ENCODE measurements at regions not wholly inside any gene's neighbourhood (a gene's known extent, or its start where the extent isn't known, plus 50 kb on each side); places are given as distances from the start of the nearest gene placed in this dataset.
A peak's percentile ranks its signal among the peaks of the same experiment; 100 is the strongest.

DNA sequence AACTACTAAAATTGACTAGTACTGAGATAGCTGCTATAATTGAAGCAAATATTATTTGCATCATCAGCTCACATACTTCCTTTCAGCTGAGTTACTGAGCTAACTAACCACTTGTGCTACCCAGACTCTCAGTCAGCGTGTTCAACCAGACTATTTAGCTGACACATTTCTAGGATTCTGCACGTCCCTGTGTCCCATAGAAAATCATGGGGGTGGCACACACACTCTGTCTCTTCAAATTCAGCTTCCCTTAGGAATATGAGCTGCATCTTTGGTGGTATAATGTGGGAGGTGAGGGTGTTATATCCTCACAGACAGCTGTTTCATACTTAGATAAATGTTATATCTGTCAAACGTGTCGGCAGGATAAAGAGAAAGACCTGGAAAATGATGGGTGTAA is 424.0 kb downstream of the CDH2 start:
- H3K4me3 ChIP-seq (ENCODE audit: low read length in 2 of 2): no peak overlapping the region
- no peaks in the 10 kb centered on the region for H3K4me1 ChIP-seq (ENCODE audit: control insufficient read depth in 2 of 2, insufficient read depth in 1 of 2, low read depth in 1 of 2, low read length in 2 of 2)
- no peak overlapping the region for H2AK5ac ChIP-seq (ENCODE audit: low read depth, low read length)
- no peak overlapping the region for H2AFZ ChIP-seq (ENCODE audit: low read length)
- H3K23ac ChIP-seq (ENCODE audit: low read depth, low read length, poor library complexity): no peak overlapping the region
- H3K14ac ChIP-seq (ENCODE audit: low read length): no peak overlapping the region
- no peak overlapping the region for H2BK5ac ChIP-seq (ENCODE audit: low read length)
- no peak for DNase-seq (ENCODE audit: low spot score)
- no peaks in the 10 kb centered on the region for H3K36me3 ChIP-seq (replicated peaks in 1 of 2; ENCODE audit: control insufficient read depth in 2 of 2, insufficient read depth in 2 of 2, low read length in 2 of 2)
- no peak overlapping the region for H2BK15ac ChIP-seq (ENCODE audit: low read length)
- no peak overlapping the region for H3K4ac ChIP-seq (ENCODE audit: low read length)
- H3K9ac ChIP-seq (ENCODE audit: low read depth, low read length, poor library complexity): no peak overlapping the region
- H3K18ac ChIP-seq (ENCODE audit: low read length): no peak overlapping the region
- no CpG with 5 or more reads among the region's 4 CpGs for WGBS, 2 donors (ENCODE audit: extremely low coverage in 2 of 2, insufficient read length in 2 of 2, insufficient replicate concordance in 1 of 2)
- H3K27ac ChIP-seq (replicated peaks; ENCODE audit: low read length): no peak overlapping the region
- no peak overlapping the region for H3K4me2 ChIP-seq (ENCODE audit: insufficient read depth, low read length, poor library complexity, severe bottlenecking)
- no peak overlapping the region for H2BK12ac ChIP-seq (ENCODE audit: low read length)
- H4K91ac ChIP-seq (ENCODE audit: low read depth, low read length, poor library complexity): no peak overlapping the region
- no peaks in the 10 kb centered on the region for H3K9me3 ChIP-seq (replicated peaks in 1 of 2; ENCODE audit: control insufficient read depth in 2 of 2, insufficient read depth in 1 of 2, low read depth in 1 of 2, low read length in 2 of 2)
- no peaks in the 10 kb centered on the region for H3K79me1 ChIP-seq (ENCODE audit: low read depth, low read length)
- no peaks in the 10 kb centered on the region for H3K27me3 ChIP-seq (ENCODE audit: control insufficient read depth in 3 of 3, insufficient read depth in 3 of 3, low read depth in 1 of 3, low read length in 3 of 3)
- no peak overlapping the region for H4K8ac ChIP-seq (ENCODE audit: low read depth, low read length)
- H2BK120ac ChIP-seq (ENCODE audit: low read depth, low read length): no peak overlapping the region

DNA sequence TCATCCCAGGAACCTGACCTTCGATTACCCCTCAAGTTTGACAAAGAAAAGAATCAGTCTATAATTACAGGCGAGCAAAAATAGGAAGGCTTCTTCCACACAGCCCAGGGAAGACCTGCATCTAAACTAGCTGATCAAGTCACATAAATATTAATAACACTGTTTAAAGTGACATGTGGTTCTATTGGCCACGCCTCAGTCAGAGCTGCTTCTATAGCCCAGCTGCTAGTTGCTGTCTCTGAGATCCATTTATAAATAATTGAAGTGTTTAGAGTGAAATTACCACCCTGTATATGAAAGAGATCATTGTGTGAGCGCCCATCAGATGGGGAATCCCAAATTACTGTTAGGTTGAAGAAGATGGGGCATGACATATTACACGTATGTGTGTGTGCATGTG is 426.0 kb downstream of the CDH2 start:
- H3K36me3 ChIP-seq (replicated peaks in 1 of 2; ENCODE audit: control insufficient read depth in 2 of 2, insufficient read depth in 2 of 2, low read length in 2 of 2): no peaks in the 10 kb centered on the region
- H4K91ac ChIP-seq (ENCODE audit: low read depth, low read length, poor library complexity): no peak overlapping the region
- no peak overlapping the region for H3K14ac ChIP-seq (ENCODE audit: low read length)
- H2BK120ac ChIP-seq (ENCODE audit: low read depth, low read length): no peak overlapping the region
- H4K8ac ChIP-seq (ENCODE audit: low read depth, low read length): no peak overlapping the region
- H3K79me1 ChIP-seq (ENCODE audit: low read depth, low read length): no peaks in the 10 kb centered on the region
- H2AFZ ChIP-seq (ENCODE audit: low read length): no peak overlapping the region
- H3K27ac ChIP-seq (replicated peaks; ENCODE audit: low read length): no peak overlapping the region
- WGBS, 2 donors (ENCODE audit: extremely low coverage in 2 of 2, insufficient read length in 2 of 2, insufficient replicate concordance in 1 of 2): no CpG with 5 or more reads among the region's 5 CpGs
- DNase-seq (ENCODE audit: low spot score): no peak
- no peak overlapping the region for H3K4me3 ChIP-seq (ENCODE audit: low read length in 2 of 2)
- no peak overlapping the region for H3K23ac ChIP-seq (ENCODE audit: low read depth, low read length, poor library complexity)
- no peak overlapping the region for H2BK5ac ChIP-seq (ENCODE audit: low read length)
- H3K9me3 ChIP-seq (replicated peaks in 1 of 2; ENCODE audit: control insufficient read depth in 2 of 2, insufficient read depth in 1 of 2, low read depth in 1 of 2, low read length in 2 of 2): no peaks in the 10 kb centered on the region
- no peak overlapping the region for H3K18ac ChIP-seq (ENCODE audit: low read length)
- no peak overlapping the region for H3K9ac ChIP-seq (ENCODE audit: low read depth, low read length, poor library complexity)
- no peak overlapping the region for H2AK5ac ChIP-seq (ENCODE audit: low read depth, low read length)
- H3K4me1 ChIP-seq (ENCODE audit: control insufficient read depth in 2 of 2, insufficient read depth in 1 of 2, low read depth in 1 of 2, low read length in 2 of 2): no peaks in the 10 kb centered on the region
- H2BK12ac ChIP-seq (ENCODE audit: low read length): no peak overlapping the region
- no peak overlapping the region for H3K4ac ChIP-seq (ENCODE audit: low read length)
- no peaks in the 10 kb centered on the region for H3K27me3 ChIP-seq (ENCODE audit: control insufficient read depth in 3 of 3, insufficient read depth in 3 of 3, low read depth in 1 of 3, low read length in 3 of 3)
- no peak overlapping the region for H3K4me2 ChIP-seq (ENCODE audit: insufficient read depth, low read length, poor library complexity, severe bottlenecking)
- H2BK15ac ChIP-seq (ENCODE audit: low read length): no peak overlapping the region

DNA sequence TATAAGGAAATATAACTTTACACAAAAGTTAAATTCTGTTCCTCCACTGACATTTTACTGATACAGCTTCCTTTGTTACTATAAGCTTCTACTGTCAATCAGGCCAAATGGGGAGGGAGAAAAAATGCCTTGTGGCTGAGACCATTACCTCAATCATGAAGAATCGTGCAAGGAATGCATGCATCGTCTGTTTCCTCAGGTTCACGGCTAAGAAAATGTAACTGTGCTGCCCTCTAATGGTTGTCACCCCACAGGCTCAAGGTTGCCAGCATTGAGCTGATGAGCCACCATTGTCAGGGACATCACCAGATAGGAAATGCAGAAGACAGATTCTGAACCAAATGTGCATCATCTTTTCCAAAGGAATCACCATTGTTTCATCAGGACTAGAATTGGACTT is 426.9 kb downstream of the CDH2 start:
- no peak overlapping the region for H2BK15ac ChIP-seq (ENCODE audit: low read length)
- H3K9me3 ChIP-seq (replicated peaks in 1 of 2; ENCODE audit: control insufficient read depth in 2 of 2, insufficient read depth in 1 of 2, low read depth in 1 of 2, low read length in 2 of 2): no peaks in the 10 kb centered on the region
- no peak overlapping the region for H2BK120ac ChIP-seq (ENCODE audit: low read depth, low read length)
- H3K27ac ChIP-seq (replicated peaks; ENCODE audit: low read length): no peak overlapping the region
- no peak overlapping the region for H3K4me3 ChIP-seq (ENCODE audit: low read length in 2 of 2)
- no peaks in the 10 kb centered on the region for H3K4me1 ChIP-seq (ENCODE audit: control insufficient read depth in 2 of 2, insufficient read depth in 1 of 2, low read depth in 1 of 2, low read length in 2 of 2)
- no peak overlapping the region for H2BK12ac ChIP-seq (ENCODE audit: low read length)
- no peak overlapping the region for H3K4ac ChIP-seq (ENCODE audit: low read length)
- no peak overlapping the region for H2AFZ ChIP-seq (ENCODE audit: low read length)
- H4K8ac ChIP-seq (ENCODE audit: low read depth, low read length): no peak overlapping the region
- H4K91ac ChIP-seq (ENCODE audit: low read depth, low read length, poor library complexity): no peak overlapping the region
- no peak overlapping the region for H3K18ac ChIP-seq (ENCODE audit: low read length)
- no peak overlapping the region for H2BK5ac ChIP-seq (ENCODE audit: low read length)
- no peak overlapping the region for H3K4me2 ChIP-seq (ENCODE audit: insufficient read depth, low read length, poor library complexity, severe bottlenecking)
- WGBS, 2 donors (ENCODE audit: extremely low coverage in 2 of 2, insufficient read length in 2 of 2, insufficient replicate concordance in 1 of 2): no CpG with 5 or more reads among the region's 3 CpGs
- H3K79me1 ChIP-seq (ENCODE audit: low read depth, low read length): no peaks in the 10 kb centered on the region
- no peak overlapping the region for H2AK5ac ChIP-seq (ENCODE audit: low read depth, low read length)
- no peaks in the 10 kb centered on the region for H3K36me3 ChIP-seq (replicated peaks in 1 of 2; ENCODE audit: control insufficient read depth in 2 of 2, insufficient read depth in 2 of 2, low read length in 2 of 2)
- DNase-seq (ENCODE audit: low spot score): peak; percentile 26
- no peak overlapping the region for H3K14ac ChIP-seq (ENCODE audit: low read length)
- H3K23ac ChIP-seq (ENCODE audit: low read depth, low read length, poor library complexity): no peak overlapping the region
- H3K9ac ChIP-seq (ENCODE audit: low read depth, low read length, poor library complexity): no peak overlapping the region
- no peaks in the 10 kb centered on the region for H3K27me3 ChIP-seq (ENCODE audit: control insufficient read depth in 3 of 3, insufficient read depth in 3 of 3, low read depth in 1 of 3, low read length in 3 of 3)

DNA sequence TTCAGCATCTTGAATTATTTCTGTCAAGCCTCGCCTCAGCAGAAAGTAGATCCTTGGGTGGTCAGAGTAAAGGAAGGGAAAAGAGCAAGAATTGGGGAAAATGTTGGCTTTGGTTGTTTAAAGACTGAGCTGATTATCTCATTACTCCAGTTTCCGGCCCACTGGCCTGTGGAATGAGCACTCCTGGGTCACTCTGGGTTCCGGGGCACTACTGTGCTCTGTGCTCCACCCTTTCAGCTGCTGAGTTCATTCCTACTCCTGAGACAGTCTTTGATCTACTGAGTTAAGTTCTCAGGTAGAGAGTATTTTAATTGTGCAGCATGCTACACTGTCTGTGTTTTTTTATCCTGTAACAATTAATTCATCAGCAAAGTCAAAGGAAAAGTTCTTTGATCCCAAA is 427.7 kb downstream of the CDH2 start:
- Histone ChIP-seq H3K18ac (ENCODE audit: low read length) (no peak overlapping the region), H2BK5ac (ENCODE audit: low read length) (no peak overlapping the region), H3K14ac (ENCODE audit: low read length) (no peak overlapping the region), H2BK12ac (ENCODE audit: low read length) (no peak overlapping the region), H3K36me3 (replicated peaks in 1 of 2; ENCODE audit: control insufficient read depth in 2 of 2, insufficient read depth in 2 of 2, low read length in 2 of 2) (no peaks in the 10 kb centered on the region), H2AFZ (ENCODE audit: low read length) (peak overlapping the region; percentile 4), H2BK120ac (ENCODE audit: low read depth, low read length) (no peak overlapping the region), H4K8ac (ENCODE audit: low read depth, low read length) (no peak overlapping the region), H2BK15ac (ENCODE audit: low read length) (no peak overlapping the region), H3K27ac (replicated peaks; ENCODE audit: low read length) (no peak overlapping the region), H3K4me1 (ENCODE audit: control insufficient read depth in 2 of 2, insufficient read depth in 1 of 2, low read depth in 1 of 2, low read length in 2 of 2) (no peaks in the 10 kb centered on the region), H3K9ac (ENCODE audit: low read depth, low read length, poor library complexity) (no peak overlapping the region), H3K23ac (ENCODE audit: low read depth, low read length, poor library complexity) (no peak overlapping the region), H3K4me3 (ENCODE audit: low read length in 2 of 2) (no peak overlapping the region), H3K27me3 (ENCODE audit: control insufficient read depth in 3 of 3, insufficient read depth in 3 of 3, low read depth in 1 of 3, low read length in 3 of 3) (no peaks in the 10 kb centered on the region), H3K79me1 (ENCODE audit: low read depth, low read length) (no peaks in the 10 kb centered on the region), H4K91ac (ENCODE audit: low read depth, low read length, poor library complexity) (no peak overlapping the region), H3K4ac (ENCODE audit: low read length) (no peak overlapping the region), H3K4me2 (ENCODE audit: insufficient read depth, low read length, poor library complexity, severe bottlenecking) (no peak overlapping the region), H2AK5ac (ENCODE audit: low read depth, low read length) (no peak overlapping the region), H3K9me3 (replicated peaks in 1 of 2; ENCODE audit: control insufficient read depth in 2 of 2, insufficient read depth in 1 of 2, low read depth in 1 of 2, low read length in 2 of 2) (no peaks in the 10 kb centered on the region)
- no peak for DNase-seq (ENCODE audit: low spot score)
- WGBS, 2 donors (ENCODE audit: extremely low coverage in 2 of 2, insufficient read length in 2 of 2, insufficient replicate concordance in 1 of 2): no CpG with 5 or more reads among the region's 3 CpGs

Data from neuronal stem cell (in vitro differentiated cells).